ENCODE measurements at regions not wholly inside any gene's neighbourhood (a gene's known extent, or its start where the extent isn't known, plus 50 kb on each side); places are given as distances from the start of the nearest gene placed in this dataset.
A peak's percentile ranks its signal among the peaks of the same experiment; 100 is the strongest.

DNA sequence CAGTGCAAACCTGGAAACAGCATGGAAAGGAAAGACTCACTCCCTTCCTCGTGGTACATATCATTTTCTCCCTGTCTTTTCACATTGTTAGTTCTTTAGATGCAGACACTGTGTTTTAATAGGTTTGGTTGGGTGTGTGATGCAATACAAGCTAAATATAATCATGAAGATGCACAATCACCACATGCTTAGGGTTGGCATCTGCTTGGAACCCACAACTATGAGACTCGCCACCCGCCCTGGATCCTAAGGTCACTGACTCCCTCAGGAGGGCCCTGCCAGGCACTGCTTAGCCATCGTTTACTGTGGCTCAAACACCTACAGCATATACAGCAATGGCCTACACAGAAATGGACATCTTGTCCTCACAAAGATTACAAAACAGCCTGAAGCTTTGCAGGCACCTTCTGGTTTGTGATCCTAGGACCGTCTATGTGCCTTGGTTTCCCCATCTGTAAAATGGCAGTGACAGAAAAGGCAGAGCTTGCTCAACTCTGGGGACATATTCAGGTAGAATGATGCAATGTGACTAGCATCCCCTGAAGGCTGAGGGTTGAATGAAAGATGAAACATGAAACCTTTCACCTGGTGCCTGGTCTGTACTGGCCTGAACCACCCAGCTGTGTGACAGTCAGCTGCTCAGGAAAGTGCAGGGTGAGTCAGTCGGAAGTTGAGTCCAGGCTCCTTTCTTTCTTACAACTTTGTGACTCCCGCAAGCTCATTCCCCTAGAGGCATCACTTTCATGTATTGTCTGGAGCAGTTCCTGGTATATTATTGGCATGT is 123.6 kb upstream of the PFN2 start:
- ATAC-seq: no peak
- intact Hi-C loops (cut with DNase I, micrococcal nuclease): no loop called here
- no peak for DNase-seq

DNA sequence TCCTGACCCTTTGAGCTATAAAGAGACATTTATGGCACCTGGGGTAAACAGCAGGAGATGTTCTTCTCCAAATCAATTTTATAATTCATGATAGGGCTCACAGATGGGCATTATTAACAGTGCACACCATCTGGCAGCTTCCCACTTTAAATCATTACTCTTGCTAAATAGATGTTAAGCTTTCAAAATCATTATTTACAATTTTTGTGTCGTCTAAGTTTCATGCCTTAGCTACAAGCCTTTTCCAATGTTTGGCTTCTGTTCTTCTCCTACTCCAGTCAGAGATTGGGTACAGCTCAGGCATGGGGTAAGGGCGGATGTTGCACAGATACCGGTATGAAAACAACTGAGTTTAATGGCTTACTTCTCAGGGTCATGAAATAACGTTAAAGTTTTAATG is 120.9 kb upstream of the PFN2 start:
- intact Hi-C loops (cut with DNase I, micrococcal nuclease): no loop called here
- no peak for ATAC-seq
- no peak for DNase-seq

GRCh38 chr3:150090877-150091276 is 120.2 kb upstream of the PFN2 start:
- intact Hi-C loops (cut with DNase I, micrococcal nuclease): no loop called here
- ATAC-seq: no peak
- no peak for DNase-seq

- intact Hi-C loops (cut with DNase I, micrococcal nuclease): no loop called here
- ATAC-seq (no peak), DNase-seq (no peak)
Observed at GRCh38 chr3:150090006-150090405, 119.3 kb upstream of the PFN2 start.

- ATAC-seq (no peak), DNase-seq (no peak)
- intact Hi-C loops (cut with DNase I, micrococcal nuclease): no loop called here
Observed at GRCh38 chr3:150084128-150084527, 113.4 kb upstream of the PFN2 start.

DNA sequence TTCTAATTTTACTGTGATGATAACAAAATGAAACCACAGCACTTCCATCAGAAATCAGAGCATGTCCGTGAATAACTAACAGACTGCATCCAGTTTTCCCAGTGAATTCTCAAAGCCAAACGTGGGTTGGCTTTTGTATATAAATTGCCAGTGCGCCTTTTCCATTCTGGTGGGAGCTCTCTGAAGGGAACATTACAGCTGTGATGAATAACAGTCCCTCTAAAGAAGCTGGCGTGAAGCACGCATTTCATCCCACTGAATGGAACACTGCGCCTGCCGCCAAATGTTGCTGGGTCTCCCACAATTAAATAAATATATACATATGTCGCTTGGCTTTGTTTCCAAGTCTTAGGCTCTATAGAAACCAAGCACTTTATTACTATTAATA is 113.0 kb upstream of the PFN2 start:
- intact Hi-C loops (cut with DNase I, micrococcal nuclease): no loop called here
- ATAC-seq (no peak), DNase-seq (no peak)

DNA sequence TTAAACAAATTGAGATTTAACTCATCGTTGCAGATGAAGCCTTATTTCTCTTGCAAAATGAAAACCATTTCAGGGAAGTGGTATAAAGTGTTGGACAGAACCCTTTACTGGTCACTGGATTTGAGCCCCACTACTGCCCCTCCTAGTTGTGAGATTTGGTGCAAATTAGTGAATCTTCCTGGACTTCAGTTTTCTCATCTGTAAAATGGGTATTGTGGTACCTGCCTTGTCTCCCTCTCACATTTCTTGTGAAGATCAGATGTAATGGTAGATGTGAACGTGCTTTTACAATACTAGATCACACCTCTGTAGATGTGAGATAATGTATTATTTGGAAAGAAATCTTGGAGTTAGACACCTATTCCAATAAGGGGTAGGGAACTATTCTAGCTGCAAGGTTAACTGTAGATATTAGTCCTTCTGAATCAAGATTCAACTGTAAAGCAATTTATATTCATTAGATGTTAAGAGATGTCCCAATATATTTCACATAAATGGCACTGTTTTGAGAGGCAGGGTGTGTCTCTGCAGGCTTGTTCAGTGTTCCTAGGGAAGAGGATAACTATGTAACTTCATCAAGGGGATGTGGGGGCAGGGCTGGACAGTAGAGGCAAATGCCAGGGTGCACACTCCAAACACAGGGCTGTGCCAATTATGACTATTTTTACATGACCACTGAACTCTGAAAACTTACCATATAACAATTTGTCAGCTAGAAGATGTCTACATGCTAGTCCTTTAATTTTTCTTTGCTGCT is 112.4 kb upstream of the PFN2 start:
- ATAC-seq (no peak), DNase-seq (no peak)
- intact Hi-C loops (cut with DNase I, micrococcal nuclease): no loop called here

GRCh38 chr3:150081084-150081483 is 110.4 kb upstream of the PFN2 start:
- DNase-seq: no peak
- no peak for ATAC-seq
- intact Hi-C loops (cut with DNase I, micrococcal nuclease): no loop called here

DNA sequence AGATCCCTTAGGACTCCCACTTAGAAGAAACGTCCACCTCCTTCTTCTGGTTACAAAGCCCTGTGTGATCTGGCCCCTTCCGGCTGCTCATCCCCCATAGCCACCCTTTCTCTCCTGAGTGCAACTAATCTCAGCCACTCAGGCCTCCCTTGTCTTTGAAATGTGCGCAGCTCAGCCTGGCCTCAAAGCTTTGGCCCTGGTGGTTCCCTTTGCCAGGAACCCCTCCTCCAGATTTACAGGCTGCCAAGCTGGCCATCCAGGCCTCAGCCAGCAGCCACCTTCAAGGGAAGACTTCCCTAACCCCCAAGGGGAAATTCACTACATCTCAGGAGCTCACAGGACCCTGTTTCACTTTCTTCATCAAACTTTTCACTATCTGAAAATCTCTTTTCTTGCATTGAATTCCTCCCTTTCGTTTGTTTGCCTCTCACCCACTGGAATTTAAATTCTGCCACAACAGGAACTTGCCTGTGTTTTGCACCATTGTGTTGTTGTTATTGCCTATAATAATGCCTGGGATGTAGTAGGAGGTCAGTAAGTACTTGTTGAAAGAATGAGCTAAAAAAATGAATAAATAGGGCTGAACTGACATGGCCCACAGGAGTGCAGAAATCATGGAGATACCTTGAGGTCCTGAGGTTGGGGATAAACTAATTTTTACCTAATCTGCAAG is 109.5 kb upstream of the PFN2 start:
- ATAC-seq: no peak
- intact Hi-C loops (cut with DNase I, micrococcal nuclease): no loop called here
- DNase-seq: no peak

DNA sequence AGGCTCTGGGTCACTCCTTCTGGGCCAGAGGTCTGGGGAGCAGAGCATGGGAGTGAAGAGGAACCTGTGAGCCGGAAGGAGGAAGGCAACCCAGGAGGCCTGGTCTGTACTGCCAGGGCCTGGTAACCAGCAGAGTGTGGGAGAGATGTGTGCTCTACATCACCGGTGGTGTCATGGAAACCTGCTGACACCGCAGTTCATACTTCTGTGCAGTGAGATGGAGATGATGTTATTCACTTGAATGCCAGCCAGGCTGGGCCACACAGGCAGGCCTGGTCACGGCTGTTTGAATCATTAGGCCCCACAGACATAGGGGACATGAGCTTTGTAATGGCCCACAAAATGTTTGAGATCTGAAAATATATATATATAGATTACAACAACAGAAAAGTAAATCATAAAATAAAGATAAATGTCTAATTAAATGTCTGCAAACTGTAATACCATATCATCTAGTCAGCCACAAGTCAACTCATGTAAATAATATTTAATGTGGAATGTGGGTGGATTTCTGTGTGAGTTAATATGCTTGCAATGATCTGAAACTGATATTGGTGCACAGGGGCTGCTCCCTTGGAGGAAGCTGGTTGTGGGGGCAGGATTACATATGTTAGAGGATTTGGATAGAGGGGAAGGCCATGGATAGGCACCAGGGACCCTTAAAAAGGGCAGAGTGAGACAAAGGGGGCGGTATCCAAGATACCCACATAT is 108.5 kb upstream of the PFN2 start:
- ATAC-seq: peak; percentile 26
- intact Hi-C loops (cut with DNase I, micrococcal nuclease): no loop called here
- DNase-seq: peak in 1 of 2 donors; percentile 9

DNA sequence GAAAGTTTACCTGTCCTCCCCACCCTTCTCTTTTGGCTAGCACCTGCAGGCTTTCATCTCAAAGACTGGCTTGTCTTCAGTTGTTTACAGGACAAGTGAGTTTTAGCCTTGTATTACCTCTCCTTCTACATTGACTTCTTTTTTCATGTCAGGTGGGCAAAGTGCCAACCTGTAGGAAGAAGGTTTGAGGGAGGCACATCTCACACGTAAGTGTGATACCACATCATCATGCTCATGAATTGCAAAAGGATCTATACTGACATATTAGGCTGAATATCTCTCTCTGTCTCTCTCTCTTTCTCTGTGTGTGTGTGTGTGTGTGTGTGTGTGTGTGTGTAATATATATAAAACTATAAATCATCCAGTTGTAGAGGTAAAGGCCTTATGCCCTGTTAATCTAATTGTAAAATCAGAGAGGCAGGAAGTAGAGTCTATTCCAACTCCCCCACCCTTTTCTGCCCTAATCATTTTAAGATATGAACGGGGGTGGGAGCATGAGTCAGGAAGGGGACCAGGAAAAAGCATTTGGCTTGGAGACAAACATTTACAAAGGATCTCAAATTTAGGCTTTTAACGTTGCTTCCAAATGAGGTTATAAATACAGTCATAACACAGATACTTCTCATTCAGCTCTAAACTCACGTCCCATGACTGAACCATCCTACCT is 107.0 kb upstream of the PFN2 start:
- ATAC-seq (peak; percentile 77), DNase-seq (no peak)
- intact Hi-C loops (cut with DNase I, micrococcal nuclease): no loop called here

GRCh38 chr3:150077107-150077506 is 106.4 kb upstream of the PFN2 start:
- intact Hi-C loops (cut with DNase I, micrococcal nuclease): no loop called here
- DNase-seq (no peak), ATAC-seq (no peak)

DNA sequence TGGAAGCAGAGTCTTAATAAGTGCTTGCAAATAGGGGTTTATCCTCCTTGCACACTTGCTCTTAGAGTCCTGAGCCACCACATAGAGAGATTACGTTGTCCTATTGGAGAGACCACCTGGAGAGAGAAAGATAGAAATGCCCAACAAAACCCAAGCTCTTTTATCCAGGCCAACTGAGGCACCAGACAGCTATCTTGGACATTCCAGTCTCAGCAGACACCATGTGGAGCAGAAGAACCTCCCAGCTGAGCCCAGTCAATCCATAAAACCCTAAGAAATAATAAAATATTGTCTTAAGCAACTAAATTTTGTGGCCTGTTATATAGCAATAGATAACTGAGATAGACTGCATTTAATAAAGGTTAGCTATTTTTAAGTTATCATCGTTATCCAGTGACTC is 105.7 kb upstream of the PFN2 start:
- ATAC-seq: no peak
- intact Hi-C loops (cut with DNase I, micrococcal nuclease): no loop called here
- DNase-seq: no peak

- intact Hi-C loops (cut with DNase I, micrococcal nuclease): no loop called here
- no peak for ATAC-seq
- DNase-seq: no peak
Observed at GRCh38 chr3:150075417-150075865, 104.7 kb upstream of the PFN2 start.

- intact Hi-C loops (cut with DNase I, micrococcal nuclease): no loop called here
- DNase-seq (no peak), ATAC-seq (no peak)
Observed at GRCh38 chr3:150074697-150075416, 104.2 kb upstream of the PFN2 start.

GRCh38 chr3:150074277-150074676 is 103.6 kb upstream of the PFN2 start:
- intact Hi-C loops (cut with DNase I, micrococcal nuclease): no loop called here
- DNase-seq (no peak), ATAC-seq (no peak)

GRCh38 chr3:150073513-150073912 is 102.8 kb upstream of the PFN2 start:
- no peak for ATAC-seq
- intact Hi-C loops (cut with DNase I, micrococcal nuclease): no loop called here
- no peak for DNase-seq

- no peak for ATAC-seq
- intact Hi-C loops (cut with DNase I, micrococcal nuclease): no loop called here
- DNase-seq: no peak
Observed at GRCh38 chr3:150073031-150073430, 102.3 kb upstream of the PFN2 start.
